HepG2 (cell line): ENCODE measurements at regions not wholly inside any gene's neighbourhood (a gene's known extent, or its start where the extent isn't known, plus 50 kb on each side); places are given as distances from the start of the nearest gene placed in this dataset.

ENCODE experiments used
- ATAC-seq: fragments of 200-7000 bp; cut with Tn5 transposase; 3 replicates; pipeline ENCODE4 v1.9.1; 2020; ENCODE audit warnings: mild to moderate bottlenecking, moderate library complexity
- BruUV-seq: library from RNA; stranded (reverse); fragments of 400-500 nt; replicated peaks from 2 replicates; lab custom pipeline; 2021; lab: Mats Ljungman, UMichigan
- CTCF ChIA-PET: fragments of 300-600 bp; formaldehyde crosslinking; extraction: SDS; loops from one replicate; lab custom pipeline; 2021; ENCODE audit warnings: low total read pairs, inconsistent platforms, low intra/inter-chr PET ratio; lab: Yijun Ruan, JAX
- POLR2A ChIA-PET: fragments of 350-600 bp; sonication (Branson Sonifier 250); formaldehyde crosslinking; loops from one replicate; lab custom pipeline; 2020; ENCODE audit warnings: antibody characterized with exemption, inconsistent platforms; lab: Yijun Ruan, JAX
- DNase-seq: peaks from one replicate; pipeline ENCODE4 v3.0.0-alpha.2; 2015; ENCODE audit warnings: low spot score
- FAIRE-seq: peaks from 3 replicates; lab custom pipeline; 2011; peaks lifted over from hg19 to GRCh38; lab: Jason Lieb, UNC
- H2AFZ ChIP-seq: one replicate; pipeline ENCODE4 v1.6.1; 2011; ENCODE audit warnings: low read length, inconsistent platforms
- H3K27ac ChIP-seq: fragments of 300-600 bp; 3 replicates; pipeline ENCODE4 v1.8.0; 2011; ENCODE audit warnings: mixed run types, mild to moderate bottlenecking, mixed read lengths, low read length, inconsistent platforms; ENCODE audit not compliant: insufficient read depth; ENCODE audit errors: extremely low read length
- H3K27me3 ChIP-seq, 2 experiments: fragments of 200-600 bp in 1 of 2; 2 replicates in 1 of 2; 3 replicates in 1 of 2; pipeline versions ENCODE4 v1.6.0 to v1.8.0; 2011; ENCODE audit warnings: low read length in 2 of 2, mild to moderate bottlenecking in 2 of 2, moderate library complexity in 2 of 2, inconsistent platforms in 1 of 2; ENCODE audit not compliant: insufficient read depth in 2 of 2, control insufficient read depth in 1 of 2
- H3K36me3 ChIP-seq, 2 experiments: fragments of 200-600 bp in 1 of 2; replicated peaks in 1 of 2; 2 replicates in 1 of 2; 3 replicates in 1 of 2; pipeline versions ENCODE4 v1.5.1 to v1.8.0; 2011; ENCODE audit warnings: low read length in 2 of 2, inconsistent platforms in 1 of 2; ENCODE audit not compliant: insufficient read depth in 2 of 2, control insufficient read depth in 1 of 2
- H3K4me1 ChIP-seq: 2 replicates; pipeline ENCODE4 v1.5.1; 2012; ENCODE audit warnings: low read length, inconsistent platforms; ENCODE audit not compliant: insufficient read depth
- H3K4me2 ChIP-seq: 2 replicates; pipeline ENCODE4 v1.6.0; 2011; ENCODE audit warnings: low read depth, low read length, inconsistent platforms
- H3K4me3 ChIP-seq, 3 experiments: fragments of 200-600 bp in 1 of 3; sonication (generic), shearing (Covaris generic) in 1 of 3; replicated peaks in 1 of 3; 2 replicates each; pipeline ENCODE4 v1.5.1; 2011 to 2016; ENCODE audit warnings: low read length in 3 of 3, inconsistent platforms in 2 of 3, low read depth in 2 of 3, mild to moderate bottlenecking in 2 of 3, control low read depth in 1 of 3, mixed read lengths in 1 of 3; ENCODE audit not compliant: insufficient read depth in 1 of 3
- H3K79me2 ChIP-seq: one replicate; pipeline ENCODE4 v1.6.1; 2011; ENCODE audit warnings: low read length, inconsistent platforms; ENCODE audit not compliant: insufficient read depth
- H3K9ac ChIP-seq: 2 replicates; pipeline ENCODE4 v1.6.0; 2011; ENCODE audit warnings: mild to moderate bottlenecking, low read depth, low read length, inconsistent platforms; ENCODE audit not compliant: insufficient read depth
- H3K9me3 ChIP-seq: 2 replicates; pipeline ENCODE4 v1.5.1; 2012; ENCODE audit warnings: mild to moderate bottlenecking, low read length
- H4K20me1 ChIP-seq: 2 replicates; pipeline ENCODE4 v1.6.0; 2011; ENCODE audit warnings: inconsistent platforms, mild to moderate bottlenecking, low read length, moderate library complexity; ENCODE audit not compliant: insufficient read depth
- ATF1 ChIP-seq: IDR thresholded peaks from 2 replicates; pipeline ENCODE4 v1.6.1; 2016; ENCODE audit warnings: mild to moderate bottlenecking, control low read depth
- GATAD2A ChIP-seq: IDR thresholded peaks from 2 replicates; pipeline ENCODE4 v1.6.1; 2016
- KLF15 ChIP-seq: sonication (generic); formaldehyde crosslinking; IDR thresholded peaks from 2 replicates; pipeline ENCODE4 v1.8.1; 2023; ENCODE audit warnings: borderline replicate concordance, mild to moderate bottlenecking, inconsistent platforms, missing genetic modification reagents, mixed read lengths
- NR3C1 ChIP-seq: sonication (generic); formaldehyde crosslinking; IDR thresholded peaks from 2 replicates; pipeline ENCODE4 v1.4.0; 2020; ENCODE audit warnings: missing genetic modification reagents
- SALL1 ChIP-seq: sonication (generic); formaldehyde crosslinking; IDR thresholded peaks from 2 replicates; pipeline ENCODE4 v1.8.0; 2022; ENCODE audit warnings: mild to moderate bottlenecking, missing genetic modification reagents
- SMARCE1 ChIP-seq: fragments of 450-650 bp; IDR thresholded peaks from 2 replicates; pipeline ENCODE4 v1.6.1; 2017; ENCODE audit warnings: borderline replicate concordance
- YY1 ChIP-seq: IDR thresholded peaks from 2 replicates; pipeline ENCODE4 v1.6.1; 2011; ENCODE audit warnings: low read length, low read depth, moderate library complexity, mild to moderate bottlenecking; ENCODE audit not compliant: insufficient read depth, insufficient replicate concordance
- ZFP41 ChIP-seq: sonication (generic); formaldehyde crosslinking; IDR thresholded peaks from 2 replicates; pipeline ENCODE4 v1.4.0; 2020; ENCODE audit warnings: mild to moderate bottlenecking, missing genetic modification reagents, borderline replicate concordance
- ZNF20 ChIP-seq: sonication (generic); formaldehyde crosslinking; IDR thresholded peaks from 2 replicates; pipeline ENCODE4 v1.4.0; 2020; ENCODE audit warnings: mild to moderate bottlenecking, moderate library complexity, missing genetic modification reagents
- ZNF260 ChIP-seq: sonication (generic); formaldehyde crosslinking; IDR thresholded peaks from 2 replicates; pipeline ENCODE4 v1.4.0; 2020; ENCODE audit warnings: missing genetic modification reagents, low read depth, mild to moderate bottlenecking, borderline replicate concordance
- ZNF292 ChIP-seq: sonication (generic); formaldehyde crosslinking; IDR thresholded peaks from 2 replicates; pipeline ENCODE4 v1.8.1; 2022; ENCODE audit warnings: mild to moderate bottlenecking, low read depth, missing genetic modification reagents, borderline replicate concordance
- ZNF335 ChIP-seq: sonication (generic); formaldehyde crosslinking; IDR thresholded peaks from 2 replicates; pipeline ENCODE4 v1.4.0; 2020; ENCODE audit warnings: missing genetic modification reagents
- ZNF337 ChIP-seq: sonication (generic); formaldehyde crosslinking; IDR thresholded peaks from 2 replicates; pipeline ENCODE4 v1.5.1; 2020; ENCODE audit warnings: missing genetic modification reagents, low read depth, mild to moderate bottlenecking, borderline replicate concordance
- ZNF33B ChIP-seq: sonication (generic); formaldehyde crosslinking; IDR thresholded peaks from 2 replicates; pipeline ENCODE4 v1.5.1; 2020; ENCODE audit warnings: mild to moderate bottlenecking, missing genetic modification reagents
- ZNF44 ChIP-seq: sonication (generic); formaldehyde crosslinking; IDR thresholded peaks from 2 replicates; pipeline ENCODE4 v1.5.1; 2020; ENCODE audit warnings: mild to moderate bottlenecking, missing genetic modification reagents
- ZNF549 ChIP-seq: sonication (generic); formaldehyde crosslinking; IDR thresholded peaks from 2 replicates; pipeline ENCODE4 v1.5.0; 2020; ENCODE audit warnings: missing genetic modification reagents
- ZNF589 ChIP-seq: sonication (generic); formaldehyde crosslinking; conservative IDR thresholded peaks from 2 replicates; pipeline ENCODE4 v1.8.0; 2022; ENCODE audit warnings: mild to moderate bottlenecking, moderate library complexity, missing genetic modification reagents
- ZNF605 ChIP-seq: sonication (generic); formaldehyde crosslinking; IDR thresholded peaks from 2 replicates; pipeline ENCODE4 v1.8.0; 2022; ENCODE audit warnings: mild to moderate bottlenecking, missing genetic modification reagents
- ZNF644 ChIP-seq: IDR thresholded peaks from 2 replicates; pipeline ENCODE4 v1.6.1; 2016; ENCODE audit warnings: low read depth
- ZNF879 ChIP-seq: sonication (generic); formaldehyde crosslinking; IDR thresholded peaks from 2 replicates; pipeline ENCODE4 v1.8.1; 2023; ENCODE audit warnings: missing genetic modification reagents
- ZZZ3 ChIP-seq: sonication (generic); formaldehyde crosslinking; IDR thresholded peaks from 2 replicates; pipeline ENCODE4 v1.4.0; 2020; ENCODE audit warnings: missing genetic modification reagents, mild to moderate bottlenecking, borderline replicate concordance
- WGBS: methylation state at CpG from one replicate; pipeline ENCODE4 v1.1.6; 2017; ENCODE audit warnings: low lambda C conversion rate; 5-methylcytosine and 5-hydroxymethylcytosine counted together
- in situ Hi-C: cut with HindIII; loops from 2 replicates; pipeline ENCODE4 v1.10.0; 2017; ENCODE audit warnings: low pct_unique_long_range_greater_than_20kb; ENCODE audit not compliant: extremely low pct_ligation_motif_present
- intact Hi-C: fragments of 100-400 bp; cut with micrococcal nuclease; formaldehyde crosslinking; loops from one replicate; pipeline ENCODE4 v1.10.0; 2022; ENCODE audit not compliant: unreplicated experiment
- TF ChIP-seq, protein P1 (sequence below): sonication (generic); formaldehyde crosslinking; IDR thresholded peaks from 2 replicates; pipeline ENCODE4 v1.8.0; 2022; ENCODE audit warnings: mild to moderate bottlenecking, missing genetic modification reagents, moderate library complexity
- TF ChIP-seq, protein P2 (sequence below): sonication (generic); formaldehyde crosslinking; IDR thresholded peaks from 2 replicates; pipeline ENCODE4 v1.4.0; 2020; ENCODE audit warnings: mild to moderate bottlenecking, missing genetic modification reagents

DNA sequence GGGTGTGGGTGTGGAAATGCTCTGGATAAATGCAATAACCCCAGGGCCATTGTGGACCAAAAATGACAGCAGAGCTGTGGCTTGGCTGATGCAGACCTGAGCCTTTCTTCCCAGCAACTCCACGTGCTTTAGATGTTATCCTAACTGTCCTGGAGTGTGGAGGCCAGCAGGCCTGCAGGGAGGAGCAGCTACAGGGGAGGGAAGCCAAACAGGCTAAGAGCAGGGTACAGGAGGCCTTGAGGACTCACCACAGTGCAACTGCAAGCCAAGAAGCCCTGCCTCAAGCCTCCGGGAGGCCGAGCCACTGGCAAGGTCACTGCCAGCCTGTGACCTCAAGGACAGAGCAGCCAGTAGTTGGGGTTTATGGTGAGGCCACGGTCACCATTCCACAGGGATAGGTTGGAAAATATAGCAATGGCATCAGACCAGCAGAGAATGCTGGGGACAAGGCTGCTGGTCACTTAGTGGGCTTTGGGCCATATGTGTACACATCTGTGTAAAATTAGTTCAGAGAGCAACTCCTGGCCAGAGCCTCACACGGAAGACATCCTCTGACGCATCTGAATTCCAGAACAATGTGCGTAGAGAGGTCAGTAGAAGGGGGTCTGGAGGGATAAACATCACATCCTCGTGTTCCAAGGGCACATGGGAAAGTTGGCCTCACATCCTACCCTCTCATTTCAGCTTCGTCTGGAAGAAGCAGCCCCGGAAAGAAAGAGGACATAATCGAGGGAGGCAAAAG lies 76.2 kb upstream of the UPP2 start (continued):
- TF ChIP-seq, protein P1, sequence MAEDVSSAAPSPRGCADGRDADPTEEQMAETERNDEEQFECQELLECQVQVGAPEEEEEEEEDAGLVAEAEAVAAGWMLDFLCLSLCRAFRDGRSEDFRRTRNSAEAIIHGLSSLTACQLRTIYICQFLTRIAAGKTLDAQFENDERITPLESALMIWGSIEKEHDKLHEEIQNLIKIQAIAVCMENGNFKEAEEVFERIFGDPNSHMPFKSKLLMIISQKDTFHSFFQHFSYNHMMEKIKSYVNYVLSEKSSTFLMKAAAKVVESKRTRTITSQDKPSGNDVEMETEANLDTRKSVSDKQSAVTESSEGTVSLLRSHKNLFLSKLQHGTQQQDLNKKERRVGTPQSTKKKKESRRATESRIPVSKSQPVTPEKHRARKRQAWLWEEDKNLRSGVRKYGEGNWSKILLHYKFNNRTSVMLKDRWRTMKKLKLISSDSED (CRISPR knock-in tag) = no peak

DNA sequence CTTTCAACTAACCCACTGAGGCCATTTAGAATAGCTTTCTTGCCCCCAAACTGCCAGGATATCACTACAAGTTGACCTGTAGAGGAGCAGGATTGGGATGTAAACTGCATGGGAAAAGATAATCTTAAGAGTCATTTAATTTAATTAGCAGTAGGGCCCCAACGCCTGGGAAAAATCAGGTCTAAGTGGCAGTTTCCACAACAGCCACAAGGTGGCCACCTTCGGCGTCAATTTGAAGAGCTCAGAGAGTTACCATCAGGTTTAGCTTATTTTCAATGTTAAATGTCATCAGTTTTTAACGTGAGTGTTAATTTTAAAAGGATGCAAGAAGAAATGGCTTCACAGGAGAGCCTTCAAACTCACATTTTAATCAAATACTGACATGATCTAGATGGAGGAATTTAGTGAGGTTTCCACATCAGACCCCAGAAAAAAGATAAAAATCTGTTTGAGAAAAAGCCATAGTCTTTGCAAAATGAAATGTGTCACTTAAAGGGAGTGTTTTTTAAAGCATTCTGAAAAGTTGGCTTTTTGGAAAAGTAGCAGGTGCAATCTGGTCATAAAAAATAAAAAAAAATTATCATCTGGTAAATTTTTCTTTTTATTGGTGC lies 77.3 kb upstream of the UPP2 start:
- H4K20me1 ChIP-seq = no peaks in the 10 kb centered on the region
- TF ChIP-seq ZNF20 (CRISPR knock-in tag) (no peak), GATAD2A (CRISPR knock-in tag) (peak; percentile 39; the same call in 1 of the 2 replicates), ZNF605 (CRISPR knock-in tag) (no peak), ZNF879 (CRISPR knock-in tag) (0 out of 2 replicates have a peak, but pooled peaks have one; percentile 33), ZZZ3 (CRISPR knock-in tag) (no peak), ZNF335 (no peak), ZFP41 (CRISPR knock-in tag) (no peak), ZNF549 (no peak), ZNF589 (no peak), SALL1 (CRISPR knock-in tag) (no peak), ATF1 (CRISPR knock-in tag) (no peak), ZNF33B (0 out of 2 replicates have a peak, but pooled peaks have one; percentile 46), ZNF260 (CRISPR knock-in tag) (no peak), NR3C1 (CRISPR knock-in tag) (no peak), ZNF292 (CRISPR knock-in tag) (no peak), ZNF337 (CRISPR knock-in tag) (no peak), YY1 (no peak), ZNF644 (CRISPR knock-in tag) (no peak), ZNF44 (CRISPR knock-in tag) (0 out of 2 replicates have a peak, but pooled peaks have one; percentile 40), KLF15 (CRISPR knock-in tag) (no peak), SMARCE1 (no peak)
- TF ChIP-seq, protein P2, sequence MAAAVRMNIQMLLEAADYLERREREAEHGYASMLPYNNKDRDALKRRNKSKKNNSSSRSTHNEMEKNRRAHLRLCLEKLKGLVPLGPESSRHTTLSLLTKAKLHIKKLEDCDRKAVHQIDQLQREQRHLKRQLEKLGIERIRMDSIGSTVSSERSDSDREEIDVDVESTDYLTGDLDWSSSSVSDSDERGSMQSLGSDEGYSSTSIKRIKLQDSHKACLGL (CRISPR knock-in tag) = no peak

More for the DNA sequence above, 77.3 kb upstream of the UPP2 start:
- peak; percentile 29 for DNase-seq
- peak; percentile 92 for FAIRE-seq
- BruUV-seq = no TSS peak
- in situ Hi-C loops = no loop called here
- ChIA-PET POLR2A (interaction anchor here (1.0 kb wide), 2 partner anchors 108 to 434 kb away, joined by 3 read pairs; no protein-coding TSS in a partner anchor), CTCF (interaction anchor here (1.1 to 2.2 kb wide), 5 partner anchors 10 to 730 kb away, joined by 4 to 12 read pairs (median 5); no protein-coding TSS in a partner anchor)
- no peaks in the 10 kb centered on the region for H3K79me2 ChIP-seq
- H3K27ac ChIP-seq = no peak overlapping the region
- H2AFZ ChIP-seq = no peak overlapping the region
- 0 out of 5 replicates have a peak, but pooled peaks cover 1 to 6% of the 10 kb centered on the region in 2 experiments for H3K27me3 ChIP-seq
- H3K36me3 ChIP-seq = no peaks in the 10 kb centered on the region
- H3K4me1 ChIP-seq = peaks cover 22% of the 10 kb centered on the region
- intact Hi-C loops = loop anchor here (1.0 to 10.0 kb wide), 3 partner anchors 590 to 730 kb away; no protein-coding TSS in a partner anchor
- no peak overlapping the region for H3K4me2 ChIP-seq
- no peak overlapping the region for H3K9ac ChIP-seq
- H3K9me3 ChIP-seq = no peaks in the 10 kb centered on the region
- peak; percentile 77 for ATAC-seq
- no peak overlapping the region for H3K4me3 ChIP-seq
- WGBS = 1% methylated on average over 4 of the region's 4 CpGs
